ENCODE measurements at regions not wholly inside any gene's neighbourhood (a gene's known extent, or its start where the extent isn't known, plus 50 kb on each side); places are given as distances from the start of the nearest gene placed in this dataset.

GRCh38 chr1:94592571-94592920 is 51.0 kb upstream of the F3 start:
- no peak for TF ChIP-seq POLR2A (IDR thresholded peaks at IDR 0.05)
- TF ChIP-seq, protein P1, sequence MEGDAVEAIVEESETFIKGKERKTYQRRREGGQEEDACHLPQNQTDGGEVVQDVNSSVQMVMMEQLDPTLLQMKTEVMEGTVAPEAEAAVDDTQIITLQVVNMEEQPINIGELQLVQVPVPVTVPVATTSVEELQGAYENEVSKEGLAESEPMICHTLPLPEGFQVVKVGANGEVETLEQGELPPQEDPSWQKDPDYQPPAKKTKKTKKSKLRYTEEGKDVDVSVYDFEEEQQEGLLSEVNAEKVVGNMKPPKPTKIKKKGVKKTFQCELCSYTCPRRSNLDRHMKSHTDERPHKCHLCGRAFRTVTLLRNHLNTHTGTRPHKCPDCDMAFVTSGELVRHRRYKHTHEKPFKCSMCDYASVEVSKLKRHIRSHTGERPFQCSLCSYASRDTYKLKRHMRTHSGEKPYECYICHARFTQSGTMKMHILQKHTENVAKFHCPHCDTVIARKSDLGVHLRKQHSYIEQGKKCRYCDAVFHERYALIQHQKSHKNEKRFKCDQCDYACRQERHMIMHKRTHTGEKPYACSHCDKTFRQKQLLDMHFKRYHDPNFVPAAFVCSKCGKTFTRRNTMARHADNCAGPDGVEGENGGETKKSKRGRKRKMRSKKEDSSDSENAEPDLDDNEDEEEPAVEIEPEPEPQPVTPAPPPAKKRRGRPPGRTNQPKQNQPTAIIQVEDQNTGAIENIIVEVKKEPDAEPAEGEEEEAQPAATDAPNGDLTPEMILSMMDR (IDR thresholded peaks at IDR 0.05 in 8 of 11, conservative IDR thresholded peaks at IDR 0.05 in 3 of 11) = no peak

Measured in spleen (tissue), 7 donors.